A549 (cell line): ENCODE measurements at regions not wholly inside any gene's neighbourhood (a gene's known extent, or its start where the extent isn't known, plus 50 kb on each side); places are given as distances from the start of the nearest gene placed in this dataset.

Experiments used
- ATAC-seq, 2 experiments: fragments of 200-7000 bp in 1 of 2; fragments of >200 bp in 1 of 2; cut with Nextera tagmentation in 1 of 2; cut with Tn5 transposase in 1 of 2; 3 replicates each; pipeline versions ENCODE4 v1.8.0 to v1.9.1; 2018 to 2020; ENCODE audit warnings: mild to moderate bottlenecking in 1 of 2, moderate library complexity in 1 of 2
- CTCF ChIA-PET: fragments of 300-600 bp; sonication (Branson Sonifier 250); formaldehyde crosslinking; extraction: SDS; loops from one replicate; lab custom pipeline; 2021; ENCODE audit warnings: antibody characterized with exemption, inconsistent platforms; lab: Yijun Ruan, JAX
- POLR2A ChIA-PET: fragments of 350-600 bp; formaldehyde crosslinking; extraction: SDS; loops from one replicate; lab custom pipeline; 2021; ENCODE audit warnings: antibody characterized with exemption, inconsistent platforms; lab: Yijun Ruan, JAX
- DNase-seq, 2 experiments: peaks; one replicate each; pipeline versions ENCODE4 v3.0.0 to v3.0.0-alpha.2; 2011 to 2016; ENCODE audit warnings: low read depth in 1 of 2, low spot score in 1 of 2
- FAIRE-seq: peaks from 2 replicates; lab custom pipeline; 2011; peaks lifted over from hg19 to GRCh38; lab: Jason Lieb, UNC
- H3K27ac ChIP-seq, 2 experiments: fragments of >200 bp; sonication (Bioruptor Twin); formaldehyde crosslinking; 3 replicates each; pipeline ENCODE4 v1.5.1; 2016 to 2017
- H3K4me1 ChIP-seq: fragments of >200 bp; sonication (Bioruptor Twin); formaldehyde crosslinking; 3 replicates; pipeline ENCODE4 v1.6.1; 2016
- H3K4me2 ChIP-seq: fragments of >200 bp; sonication (Bioruptor Twin); formaldehyde crosslinking; 3 replicates; pipeline ENCODE4 v1.6.1; 2016
- H3K4me3 ChIP-seq: fragments of >200 bp; sonication (Bioruptor Twin); formaldehyde crosslinking; 3 replicates; pipeline ENCODE4 v1.5.1; 2016
- H3K9me3 ChIP-seq: fragments of >200 bp; sonication (Bioruptor Twin); formaldehyde crosslinking; 3 replicates; pipeline ENCODE4 v1.6.1; 2016
- BHLHE40 ChIP-seq: IDR thresholded peaks from 2 replicates; pipeline ENCODE4 v1.6.1; 2012; ENCODE audit warnings: low read depth, low read length, inconsistent platforms
- CEBPB ChIP-seq, 2 experiments: fragments of >200 bp in 1 of 2; sonication (Bioruptor Twin) in 1 of 2; formaldehyde crosslinking in 1 of 2; IDR thresholded peaks; 2 replicates each; pipeline ENCODE4 v1.6.1; 2012 to 2016
- CHD4 ChIP-seq: fragments of 200-600 bp; sonication (generic); IDR thresholded peaks from 2 replicates; pipeline ENCODE4 v1.6.1; 2016; ENCODE audit warnings: antibody characterized with exemption, mild to moderate bottlenecking, borderline replicate concordance
- EHF ChIP-seq: fragments of 250-450 bp; sonication (Bioruptor Pico); IDR thresholded peaks from 2 replicates; pipeline ENCODE4 v1.5.0; 2020; ENCODE audit warnings: mild to moderate bottlenecking
- ESRRA ChIP-seq: fragments of 150-350 bp; IDR thresholded peaks from 2 replicates; pipeline ENCODE4 v1.6.1; 2014; ENCODE audit warnings: mild to moderate bottlenecking, low read length, borderline replicate concordance
- GATA3 ChIP-seq: IDR thresholded peaks from 2 replicates; pipeline ENCODE4 v1.6.1; 2012; ENCODE audit warnings: borderline replicate concordance
- MAFK ChIP-seq: fragments of 450-650 bp; IDR thresholded peaks from 2 replicates; pipeline ENCODE4 v1.6.1; 2014; ENCODE audit not compliant: partially characterized antibody
- MYC ChIP-seq: IDR thresholded peaks from 2 replicates; pipeline ENCODE4 v1.6.1; 2012; ENCODE audit warnings: mild to moderate bottlenecking, inconsistent platforms, low read length, improper control_type of control experiment, borderline replicate concordance
- NFE2L2 ChIP-seq: fragments of 150-350 bp; conservative IDR thresholded peaks from 2 replicates; pipeline ENCODE4 v1.6.1; 2014; ENCODE audit warnings: low read length
- POLR2A ChIP-seq: IDR thresholded peaks from 2 replicates; pipeline ENCODE4 v1.6.1; 2012; ENCODE audit warnings: mild to moderate bottlenecking, low read length
- RAD21 ChIP-seq, 2 experiments: fragments of >200 bp in 1 of 2; sonication (Bioruptor Twin) in 1 of 2; formaldehyde crosslinking in 1 of 2; IDR thresholded peaks in 1 of 2; conservative IDR thresholded peaks in 1 of 2; 2 replicates in 1 of 2; 3 replicates in 1 of 2; pipeline ENCODE4 v1.6.1; 2012 to 2018; ENCODE audit warnings: inconsistent platforms in 1 of 2
- RCOR1 ChIP-seq: fragments of 150-350 bp; IDR thresholded peaks from 2 replicates; pipeline ENCODE4 v1.6.1; 2014; ENCODE audit warnings: antibody characterized with exemption, low read length, low read depth
- RFX5 ChIP-seq: fragments of 450-650 bp; IDR thresholded peaks from 2 replicates; pipeline ENCODE4 v1.7.1; 2014; ENCODE audit warnings: antibody characterized with exemption, mild to moderate bottlenecking, moderate library complexity
- SMC3 ChIP-seq: fragments of >200 bp; sonication (Bioruptor Twin); formaldehyde crosslinking; IDR thresholded peaks from 3 replicates; pipeline ENCODE4 v1.6.1; 2018; ENCODE audit warnings: inconsistent platforms
- TFCP2L1 ChIP-seq: fragments of 250-450 bp; sonication (Bioruptor Pico); IDR thresholded peaks from 2 replicates; pipeline ENCODE4 v1.5.0; 2021; ENCODE audit warnings: mild to moderate bottlenecking
- TP53 ChIP-seq: fragments of 250-450 bp; sonication (Bioruptor Pico); IDR thresholded peaks from 2 replicates; pipeline ENCODE4 v1.5.0; 2021; ENCODE audit warnings: mild to moderate bottlenecking, moderate library complexity
- ZC3H11A ChIP-seq: fragments of 450-650 bp; IDR thresholded peaks from 2 replicates; pipeline ENCODE4 v1.6.1; 2014; ENCODE audit warnings: antibody characterized with exemption, mild to moderate bottlenecking
- ZSCAN20 ChIP-seq: fragments of 250-450 bp; sonication (Bioruptor Pico); IDR thresholded peaks from 2 replicates; pipeline ENCODE4 v1.8.0; 2022; ENCODE audit warnings: mild to moderate bottlenecking, moderate library complexity
- WGBS: methylation state at CpG from one replicate; pipeline ENCODE4 v1.1.6; 2017; ENCODE audit errors: missing lambda C conversion rate; 5-methylcytosine and 5-hydroxymethylcytosine counted together
- TF ChIP-seq, protein P1 (sequence below): fragments of >200 bp; sonication (Bioruptor Twin); formaldehyde crosslinking; IDR thresholded peaks from 3 replicates; pipeline ENCODE4 v1.5.1; 2016
- TF ChIP-seq, protein P2 (sequence below): fragments of 450-650 bp; IDR thresholded peaks from 2 replicates; pipeline ENCODE4 v1.6.1; 2014; ENCODE audit warnings: antibody characterized with exemption
- TF ChIP-seq, protein P3 (sequence below): IDR thresholded peaks from 2 replicates; pipeline ENCODE4 v1.6.1; 2012
- TF ChIP-seq, protein P4 (sequence below): IDR thresholded peaks from 2 replicates; pipeline ENCODE4 v1.6.1; 2012
- TF ChIP-seq, protein P5 (sequence below): fragments of 250-450 bp; sonication (Bioruptor Pico); IDR thresholded peaks from 2 replicates; pipeline ENCODE4 v1.5.0; 2021; ENCODE audit warnings: mild to moderate bottlenecking, moderate library complexity, borderline replicate concordance

DNA sequence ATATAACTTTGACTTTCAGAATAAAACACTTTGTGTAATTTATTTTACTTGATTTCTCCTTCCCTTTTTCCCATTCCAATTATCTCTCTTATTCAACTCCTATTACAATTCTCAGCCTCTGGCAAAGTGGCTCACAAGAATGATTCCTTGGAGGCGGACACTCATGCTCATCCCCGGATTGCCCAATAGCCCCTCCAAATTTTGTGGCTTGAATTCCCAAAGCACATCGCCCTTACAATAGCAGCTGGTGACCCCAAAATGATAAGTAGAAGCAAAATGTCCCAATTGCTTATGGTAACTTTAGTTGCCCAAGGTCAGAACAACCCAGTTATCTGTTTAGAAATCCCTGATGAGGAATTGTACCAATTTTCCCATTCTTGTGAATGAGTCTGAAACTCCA lies 1523.5 kb upstream of the PRR20A start (continued):
- TF ChIP-seq EHF (CRISPR knock-in tag) = no peak

DNA sequence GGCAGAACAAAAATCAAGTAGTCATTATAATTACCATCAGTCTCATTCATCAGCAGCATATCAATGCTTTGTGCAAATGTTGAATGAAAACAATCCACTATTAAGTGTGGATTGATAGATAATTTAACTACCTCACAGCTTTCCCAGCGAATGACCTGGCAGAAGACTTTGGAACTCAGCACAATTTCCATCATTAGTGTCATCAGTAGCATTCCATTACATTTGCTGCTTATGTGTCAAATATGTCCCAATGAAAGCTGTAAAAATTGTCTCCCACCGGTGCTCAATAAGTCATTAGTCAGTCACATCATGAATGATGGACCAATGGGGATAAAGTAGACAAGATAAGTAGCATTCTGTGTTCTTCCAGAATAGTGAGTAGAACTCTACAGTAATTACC lies 1513.5 kb upstream of the PRR20A start:
- no peak for ATAC-seq
- 0% methylated on average over 2 of the region's 2 CpGs for WGBS
- CTCF ChIA-PET = no interaction called here
- Histone ChIP-seq H3K4me3 (no peak overlapping the region), H3K4me2 (no peak overlapping the region), H3K4me1 (no peaks in the 10 kb centered on the region), H3K27ac (no peak overlapping the region), H3K9me3 (no peaks in the 10 kb centered on the region)
- POLR2A ChIA-PET = no interaction called here
- TF ChIP-seq NFE2L2 = no peak
- no peak for TF ChIP-seq MAFK
- no peak for TF ChIP-seq CEBPB (IDR thresholded peaks at IDR 0.05)
- no peak for TF ChIP-seq POLR2A
- TF ChIP-seq, protein P1, sequence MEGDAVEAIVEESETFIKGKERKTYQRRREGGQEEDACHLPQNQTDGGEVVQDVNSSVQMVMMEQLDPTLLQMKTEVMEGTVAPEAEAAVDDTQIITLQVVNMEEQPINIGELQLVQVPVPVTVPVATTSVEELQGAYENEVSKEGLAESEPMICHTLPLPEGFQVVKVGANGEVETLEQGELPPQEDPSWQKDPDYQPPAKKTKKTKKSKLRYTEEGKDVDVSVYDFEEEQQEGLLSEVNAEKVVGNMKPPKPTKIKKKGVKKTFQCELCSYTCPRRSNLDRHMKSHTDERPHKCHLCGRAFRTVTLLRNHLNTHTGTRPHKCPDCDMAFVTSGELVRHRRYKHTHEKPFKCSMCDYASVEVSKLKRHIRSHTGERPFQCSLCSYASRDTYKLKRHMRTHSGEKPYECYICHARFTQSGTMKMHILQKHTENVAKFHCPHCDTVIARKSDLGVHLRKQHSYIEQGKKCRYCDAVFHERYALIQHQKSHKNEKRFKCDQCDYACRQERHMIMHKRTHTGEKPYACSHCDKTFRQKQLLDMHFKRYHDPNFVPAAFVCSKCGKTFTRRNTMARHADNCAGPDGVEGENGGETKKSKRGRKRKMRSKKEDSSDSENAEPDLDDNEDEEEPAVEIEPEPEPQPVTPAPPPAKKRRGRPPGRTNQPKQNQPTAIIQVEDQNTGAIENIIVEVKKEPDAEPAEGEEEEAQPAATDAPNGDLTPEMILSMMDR = no peak
- TF ChIP-seq RAD21 (conservative IDR thresholded peaks at IDR 0.05 in 1 of 2, IDR thresholded peaks at IDR 0.05 in 1 of 2) = no peak
- TF ChIP-seq SMC3 = no peak
- TF ChIP-seq TP53 (CRISPR knock-in tag) = no peak
- TF ChIP-seq BHLHE40 = no peak
- no peak for TF ChIP-seq ZSCAN20 (CRISPR knock-in tag)
- TF ChIP-seq TFCP2L1 (CRISPR knock-in tag) = no peak
- TF ChIP-seq GATA3 = no peak
- TF ChIP-seq MYC = no peak
- no peak for TF ChIP-seq CHD4
- TF ChIP-seq, protein P2, sequence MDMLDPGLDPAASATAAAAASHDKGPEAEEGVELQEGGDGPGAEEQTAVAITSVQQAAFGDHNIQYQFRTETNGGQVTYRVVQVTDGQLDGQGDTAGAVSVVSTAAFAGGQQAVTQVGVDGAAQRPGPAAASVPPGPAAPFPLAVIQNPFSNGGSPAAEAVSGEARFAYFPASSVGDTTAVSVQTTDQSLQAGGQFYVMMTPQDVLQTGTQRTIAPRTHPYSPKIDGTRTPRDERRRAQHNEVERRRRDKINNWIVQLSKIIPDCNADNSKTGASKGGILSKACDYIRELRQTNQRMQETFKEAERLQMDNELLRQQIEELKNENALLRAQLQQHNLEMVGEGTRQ = no peak
- TF ChIP-seq ZC3H11A = no peak
- TF ChIP-seq, protein P3, sequence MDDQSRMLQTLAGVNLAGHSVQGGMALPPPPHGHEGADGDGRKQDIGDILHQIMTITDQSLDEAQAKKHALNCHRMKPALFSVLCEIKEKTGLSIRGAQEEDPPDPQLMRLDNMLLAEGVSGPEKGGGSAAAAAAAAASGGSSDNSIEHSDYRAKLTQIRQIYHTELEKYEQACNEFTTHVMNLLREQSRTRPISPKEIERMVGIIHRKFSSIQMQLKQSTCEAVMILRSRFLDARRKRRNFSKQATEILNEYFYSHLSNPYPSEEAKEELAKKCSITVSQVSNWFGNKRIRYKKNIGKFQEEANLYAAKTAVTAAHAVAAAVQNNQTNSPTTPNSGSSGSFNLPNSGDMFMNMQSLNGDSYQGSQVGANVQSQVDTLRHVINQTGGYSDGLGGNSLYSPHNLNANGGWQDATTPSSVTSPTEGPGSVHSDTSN = no peak
- TF ChIP-seq, protein P4, sequence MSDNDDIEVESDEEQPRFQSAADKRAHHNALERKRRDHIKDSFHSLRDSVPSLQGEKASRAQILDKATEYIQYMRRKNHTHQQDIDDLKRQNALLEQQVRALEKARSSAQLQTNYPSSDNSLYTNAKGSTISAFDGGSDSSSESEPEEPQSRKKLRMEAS = no peak
- no peak for TF ChIP-seq RFX5
- no peak for DNase-seq
- no peak for FAIRE-seq

DNA sequence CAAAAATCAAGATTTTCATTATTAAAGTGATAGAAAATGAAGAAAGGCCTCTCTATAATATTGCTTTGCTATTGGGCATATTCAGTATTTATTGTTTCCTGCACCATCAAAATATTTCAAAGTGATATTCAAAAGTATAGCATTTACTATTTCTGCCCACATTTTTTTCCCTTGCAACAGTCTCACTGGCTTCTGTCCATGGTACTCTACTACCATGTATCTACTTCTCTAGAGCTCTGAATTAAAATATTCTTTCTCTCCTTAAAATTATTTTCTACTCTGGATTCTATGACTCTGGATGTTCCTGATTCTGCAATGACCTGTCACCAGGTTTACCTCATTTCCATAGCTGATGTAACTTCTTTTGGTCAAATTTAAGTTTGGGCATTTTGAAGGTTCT lies 1508.3 kb upstream of the PRR20A start:
- POLR2A ChIA-PET = no interaction called here

More for the DNA sequence above, 1508.3 kb upstream of the PRR20A start:
- ATAC-seq = no peak
- no peak overlapping the region for H3K4me2 ChIP-seq
- H3K4me3 ChIP-seq = no peak overlapping the region
- FAIRE-seq = no peak
- no peak overlapping the region for H3K27ac ChIP-seq
- no peaks in the 10 kb centered on the region for H3K9me3 ChIP-seq
- TF ChIP-seq EHF (CRISPR knock-in tag) = no peak
- TF ChIP-seq, protein P5, sequence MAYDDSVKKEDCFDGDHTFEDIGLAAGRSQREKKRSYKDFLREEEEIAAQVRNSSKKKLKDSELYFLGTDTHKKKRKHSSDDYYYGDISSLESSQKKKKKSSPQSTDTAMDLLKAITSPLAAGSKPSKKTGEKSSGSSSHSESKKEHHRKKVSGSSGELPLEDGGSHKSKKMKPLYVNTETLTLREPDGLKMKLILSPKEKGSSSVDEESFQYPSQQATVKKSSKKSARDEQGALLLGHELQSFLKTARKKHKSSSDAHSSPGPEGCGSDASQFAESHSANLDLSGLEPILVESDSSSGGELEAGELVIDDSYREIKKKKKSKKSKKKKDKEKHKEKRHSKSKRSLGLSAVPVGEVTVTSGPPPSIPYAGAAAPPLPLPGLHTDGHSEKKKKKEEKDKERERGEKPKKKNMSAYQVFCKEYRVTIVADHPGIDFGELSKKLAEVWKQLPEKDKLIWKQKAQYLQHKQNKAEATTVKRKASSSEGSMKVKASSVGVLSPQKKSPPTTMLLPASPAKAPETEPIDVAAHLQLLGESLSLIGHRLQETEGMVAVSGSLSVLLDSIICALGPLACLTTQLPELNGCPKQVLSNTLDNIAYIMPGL (CRISPR knock-in tag) = no peak
- TF ChIP-seq, protein P3 = no peak
- no peak for TF ChIP-seq CEBPB (IDR thresholded peaks at IDR 0.05)
- no peak for TF ChIP-seq RFX5
- TF ChIP-seq, protein P1 = no peak
- no peak for TF ChIP-seq TFCP2L1 (CRISPR knock-in tag)
- no peak for TF ChIP-seq ZC3H11A
- no peak for TF ChIP-seq ESRRA
- no peak for TF ChIP-seq RCOR1
- TF ChIP-seq, protein P2 = no peak
- H3K4me1 ChIP-seq = no peaks in the 10 kb centered on the region
- no peak for DNase-seq
- CTCF ChIA-PET = no interaction called here
